HG03045 (cell line): ENCODE measurements at regions not wholly inside any gene's neighbourhood (a gene's known extent, or its start where the extent isn't known, plus 50 kb on each side); places are given as distances from the start of the nearest gene placed in this dataset.
A peak's percentile ranks its signal among the peaks of the same experiment; 100 is the strongest.

Source experiments
- ATAC-seq: cut with Tn5 transposase; IDR thresholded peaks from one replicate; pipeline ENCODE4 v1.9.1; 2021; ENCODE audit warnings: mild to moderate bottlenecking, moderate library complexity; ENCODE audit not compliant: unreplicated experiment

GRCh38 chr13:89843621-89844020 is 1503.9 kb upstream of the MIR17HG start:
- ATAC-seq: no peak

- ATAC-seq: no peak
These were observed 1501.6 kb upstream of the MIR17HG start for GRCh38 chr13:89845874-89846273.

GRCh38 chr13:89846926-89847585 is 1500.4 kb upstream of the MIR17HG start:
- no peak for ATAC-seq

- ATAC-seq: peak; percentile 61
These were observed 1494.9 kb upstream of the MIR17HG start for GRCh38 chr13:89852570-89852969.

GRCh38 chr13:89856512-89856911 is 1491.0 kb upstream of the MIR17HG start:
- ATAC-seq: no peak

- ATAC-seq: no peak
These were observed 1490.0 kb upstream of the MIR17HG start for GRCh38 chr13:89857502-89857901.

- ATAC-seq: no peak
These were observed 1485.3 kb upstream of the MIR17HG start for GRCh38 chr13:89862011-89862690.

GRCh38 chr13:89862691-89863036 is 1484.8 kb upstream of the MIR17HG start:
- no peak for ATAC-seq

- ATAC-seq: no peak
These were observed 1482.1 kb upstream of the MIR17HG start for GRCh38 chr13:89865164-89866064.

GRCh38 chr13:89869312-89869711 is 1478.2 kb upstream of the MIR17HG start:
- ATAC-seq: no peak

GRCh38 chr13:89878904-89879303 is 1468.6 kb upstream of the MIR17HG start:
- ATAC-seq: no peak

- ATAC-seq: no peak
These were observed 1467.3 kb upstream of the MIR17HG start for GRCh38 chr13:89880201-89880600.

GRCh38 chr13:89883893-89884448 is 1463.5 kb upstream of the MIR17HG start:
- ATAC-seq: no peak

- no peak for ATAC-seq
These were observed 1456.7 kb upstream of the MIR17HG start for GRCh38 chr13:89890806-89891205.

GRCh38 chr13:89891416-89891815 is 1456.1 kb upstream of the MIR17HG start:
- no peak for ATAC-seq

- no peak for ATAC-seq
These were observed 1449.8 kb upstream of the MIR17HG start for GRCh38 chr13:89897681-89898080.

- ATAC-seq: no peak
These were observed 1448.0 kb upstream of the MIR17HG start for GRCh38 chr13:89899302-89900103.

GRCh38 chr13:89900104-89900765 is 1447.3 kb upstream of the MIR17HG start:
- no peak for ATAC-seq

- ATAC-seq: no peak
These were observed 1445.3 kb upstream of the MIR17HG start for GRCh38 chr13:89902223-89902622.

- no peak for ATAC-seq
These were observed 1444.4 kb upstream of the MIR17HG start for GRCh38 chr13:89903115-89903514.
